RWPE2 (cell line): ENCODE measurements at regions not wholly inside any gene's neighbourhood (a gene's known extent, or its start where the extent isn't known, plus 50 kb on each side); places are given as distances from the start of the nearest gene placed in this dataset.

ENCODE experiments used
- ATAC-seq: fragments of 200-7000 bp; cut with Tn5 transposase; 3 replicates; pipeline ENCODE4 v1.9.1; 2021; ENCODE audit warnings: low read depth
- DNase-seq: peaks from one replicate; pipeline ENCODE4 v3.0.0-alpha.2; 2020; ENCODE audit warnings: low spot score
- H3K27ac ChIP-seq: fragments of 450-650 bp; 2 replicates; pipeline ENCODE4 v1.5.1; 2017; ENCODE audit warnings: mild to moderate bottlenecking; ENCODE audit not compliant: poor library complexity, severe bottlenecking
- H3K27me3 ChIP-seq: fragments of 250-450 bp; sonication (Bioruptor Pico); 2 replicates; pipeline ENCODE4 v1.5.1; 2021; ENCODE audit warnings: mild to moderate bottlenecking, moderate library complexity; ENCODE audit not compliant: insufficient read depth, poor library complexity, severe bottlenecking
- H3K36me3 ChIP-seq: fragments of 250-450 bp; sonication (Bioruptor Pico); 2 replicates; pipeline ENCODE4 v1.5.1; 2020; ENCODE audit warnings: low read depth, mild to moderate bottlenecking, moderate library complexity
- H3K4me1 ChIP-seq: fragments of 250-450 bp; sonication (Bioruptor Pico); 2 replicates; pipeline ENCODE4 v1.5.1; 2021; ENCODE audit warnings: mild to moderate bottlenecking, moderate library complexity; ENCODE audit not compliant: insufficient read depth, poor library complexity, severe bottlenecking
- H3K4me3 ChIP-seq: fragments of 250-450 bp; sonication (Bioruptor Pico); 2 replicates; pipeline ENCODE4 v1.5.1; 2021; ENCODE audit warnings: mild to moderate bottlenecking, moderate library complexity; ENCODE audit not compliant: severe bottlenecking
- H3K9me3 ChIP-seq: fragments of 250-450 bp; sonication (Bioruptor Pico); 2 replicates; pipeline ENCODE4 v1.5.1; 2021; ENCODE audit warnings: mild to moderate bottlenecking, moderate library complexity; ENCODE audit not compliant: severe bottlenecking
- CTCF ChIP-seq: fragments of 450-650 bp; IDR thresholded peaks from one replicate; pipeline ENCODE4 v1.5.1; 2017; ENCODE audit warnings: mild to moderate bottlenecking, moderate library complexity; ENCODE audit not compliant: poor library complexity, severe bottlenecking

DNA sequence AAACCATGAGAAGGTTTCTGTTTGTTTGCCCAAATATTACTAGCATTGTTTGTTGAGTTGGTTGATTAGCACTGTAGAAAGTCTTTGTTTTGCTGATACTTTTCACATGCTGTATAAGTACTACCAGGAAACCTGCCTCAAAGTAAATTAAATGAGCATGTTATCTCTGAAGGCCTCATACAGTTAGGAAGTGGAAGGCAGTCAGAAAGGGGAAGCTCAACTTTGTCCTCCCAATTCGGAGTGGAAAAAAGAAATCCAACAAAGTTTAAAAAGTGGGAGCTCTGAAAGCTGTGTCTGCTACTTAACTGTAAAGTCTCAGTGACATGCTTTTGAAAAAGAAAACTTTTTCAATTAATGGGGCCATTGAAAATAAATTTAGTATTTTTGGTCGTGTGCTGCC, 188.3 kb upstream of the BLID start:
- Histone ChIP-seq H3K4me3 (no peak overlapping the region), H3K27ac (no peak overlapping the region), H3K9me3 (no peaks in the 10 kb centered on the region), H3K36me3 (no peaks in the 10 kb centered on the region), H3K27me3 (no peaks in the 10 kb centered on the region), H3K4me1 (no peaks in the 10 kb centered on the region)
- ATAC-seq (no peak), DNase-seq (no peak)
- TF ChIP-seq CTCF, result no peak

DNA sequence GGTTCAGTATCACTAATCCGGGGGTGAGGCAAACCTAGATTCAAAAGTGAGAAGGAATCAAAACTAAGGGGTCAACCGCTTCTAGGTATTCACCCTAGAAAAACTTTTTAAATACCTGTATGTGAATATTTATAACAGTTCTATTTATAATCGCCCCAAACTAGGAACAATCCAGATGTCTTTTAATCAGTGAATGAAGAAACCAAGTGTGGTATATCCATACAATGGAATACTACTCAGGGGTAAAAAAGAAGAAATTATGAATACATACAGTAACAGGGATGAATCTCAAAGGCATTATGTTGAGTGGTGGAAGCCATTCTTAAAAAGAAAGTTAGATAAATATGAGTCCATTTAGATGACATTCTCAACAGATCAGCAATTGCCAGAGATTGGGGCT, 178.0 kb upstream of the BLID start:
- no peak overlapping the region for H3K27ac ChIP-seq
- H3K9me3 ChIP-seq, result peaks cover 2% of the 10 kb centered on the region
- TF ChIP-seq CTCF, result no peak
- no peak overlapping the region for H3K4me3 ChIP-seq
- ATAC-seq (no peak), DNase-seq (no peak)
- H3K36me3 ChIP-seq, result peaks cover 13% of the 10 kb centered on the region
- no peaks in the 10 kb centered on the region for H3K4me1 ChIP-seq
- H3K27me3 ChIP-seq, result no peaks in the 10 kb centered on the region

DNA sequence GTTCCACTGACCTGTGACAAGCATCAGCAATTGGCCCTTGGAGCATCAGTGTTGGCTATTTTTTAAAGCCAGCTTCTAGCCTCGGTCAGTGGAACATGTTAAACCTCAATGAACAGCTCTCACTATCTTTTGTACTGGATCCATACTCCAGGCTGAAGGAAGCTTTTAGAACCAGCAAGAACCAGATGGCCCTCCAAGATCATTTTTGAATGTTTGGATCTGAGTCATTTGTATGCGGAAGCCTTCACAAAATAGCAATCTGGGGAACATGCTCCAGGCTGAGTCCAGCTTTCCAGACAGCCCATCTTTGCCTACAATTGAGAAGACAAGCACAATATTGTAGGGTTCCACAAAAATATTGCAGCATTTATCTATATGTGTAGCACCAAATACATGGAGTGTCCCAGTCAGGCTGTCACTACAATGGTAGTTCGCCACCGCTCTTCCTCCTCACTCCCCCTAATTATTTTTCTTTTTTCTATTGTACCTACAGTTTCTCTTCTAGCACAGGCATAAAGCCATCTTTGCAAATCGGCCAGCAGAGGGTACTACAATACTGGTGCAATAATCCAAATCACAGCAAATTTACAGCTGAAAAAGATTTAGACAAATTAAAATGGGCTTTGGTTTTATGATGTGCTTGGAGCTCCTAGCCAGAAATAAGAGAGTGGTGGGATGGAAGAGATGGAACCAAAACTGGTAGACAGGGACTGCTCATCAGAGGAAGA, 177.4 kb upstream of the BLID start:
- Histone ChIP-seq H3K9me3 (peaks cover 2% of the 10 kb centered on the region), H3K27me3 (no peaks in the 10 kb centered on the region), H3K36me3 (peaks cover 13% of the 10 kb centered on the region), H3K4me3 (no peak overlapping the region), H3K4me1 (no peaks in the 10 kb centered on the region), H3K27ac (no peak overlapping the region)
- no peak for ATAC-seq
- peak; percentile 33 for TF ChIP-seq CTCF
- DNase-seq, result no peak

- H3K27me3 ChIP-seq, result no peaks in the 10 kb centered on the region
- peaks cover 6% of the 10 kb centered on the region; the same call in 1 of the 2 replicates for H3K36me3 ChIP-seq
- ATAC-seq (no peak), DNase-seq (no peak)
- no peaks in the 10 kb centered on the region for H3K9me3 ChIP-seq
- H3K4me3 ChIP-seq, result no peak overlapping the region
- TF ChIP-seq CTCF, result no peak
- no peaks in the 10 kb centered on the region for H3K4me1 ChIP-seq
- no peak overlapping the region for H3K27ac ChIP-seq
Observed at GRCh38 chr11:122287401-122287800, 171.4 kb upstream of the BLID start.
